IMR-90 (cell line): ENCODE measurements at regions not wholly inside any gene's neighbourhood (a gene's known extent, or its start where the extent isn't known, plus 50 kb on each side); places are given as distances from the start of the nearest gene placed in this dataset.

Experiments
- ATAC-seq: fragments of 200-7000 bp; cut with Tn5 transposase; 2 replicates; pipeline ENCODE4 v1.9.1; 2020; ENCODE audit warnings: low read depth, mild to moderate bottlenecking, moderate library complexity
- BruUV-seq: library from RNA; stranded (reverse); fragments of 400-500 nt; replicated peaks from 2 replicates; lab custom pipeline; 2021; lab: Mats Ljungman, UMichigan
- CTCF ChIA-PET: fragments of 300-600 bp; formaldehyde crosslinking; extraction: SDS; loops from one replicate; lab custom pipeline; 2021; ENCODE audit warnings: antibody characterized with exemption; lab: Yijun Ruan, JAX
- POLR2A ChIA-PET: fragments of 300-600 bp; sonication (Branson Sonifier 250); formaldehyde crosslinking; loops from one replicate; lab custom pipeline; 2022; ENCODE audit warnings: antibody characterized with exemption; ENCODE audit not compliant: unreplicated experiment; lab: Charles Lee
- DNase-seq: peaks from one replicate; pipeline ENCODE4 v3.0.0; 2013
- H2AFZ ChIP-seq: replicated peaks from 2 replicates; pipeline ENCODE3; 2013; ENCODE audit warnings: low read length, mild to moderate bottlenecking; ENCODE audit not compliant: poor library complexity
- H2AK5ac ChIP-seq: 2 replicates; pipeline ENCODE4 v1.6.1; 2013; ENCODE audit warnings: low read depth, low read length, inconsistent platforms
- H2AK9ac ChIP-seq: replicated peaks from 2 replicates; pipeline ENCODE3; 2013; ENCODE audit warnings: mild to moderate bottlenecking, low read depth, low read length, moderate library complexity; ENCODE audit not compliant: poor library complexity
- H2BK120ac ChIP-seq: 2 replicates; pipeline ENCODE4 v1.6.1; 2013; ENCODE audit warnings: low read depth, low read length, inconsistent platforms
- H2BK15ac ChIP-seq: 3 replicates; pipeline ENCODE4 v1.6.1; 2013; ENCODE audit warnings: low read depth, low read length, inconsistent platforms
- H2BK20ac ChIP-seq: 2 replicates; pipeline ENCODE4 v1.6.1; 2013; ENCODE audit warnings: low read depth, mild to moderate bottlenecking, inconsistent platforms, low read length, moderate library complexity
- H2BK5ac ChIP-seq: 2 replicates; pipeline ENCODE4 v1.6.1; 2013; ENCODE audit warnings: mild to moderate bottlenecking, low read depth, low read length, inconsistent platforms; ENCODE audit not compliant: poor library complexity, severe bottlenecking
- H3K14ac ChIP-seq: replicated peaks from 2 replicates; pipeline ENCODE4 v1.6.1; 2013; ENCODE audit warnings: low read depth, low read length, inconsistent platforms
- H3K18ac ChIP-seq: 2 replicates; pipeline ENCODE4 v1.6.1; 2013; ENCODE audit warnings: low read depth, low read length, control low read depth
- H3K23ac ChIP-seq: 2 replicates; pipeline ENCODE4 v1.6.1; 2013; ENCODE audit warnings: low read depth, low read length, inconsistent platforms
- H3K27ac ChIP-seq: 2 replicates; pipeline ENCODE4 v1.5.1; 2013; ENCODE audit warnings: mild to moderate bottlenecking, control low read depth, low read length; ENCODE audit not compliant: insufficient read depth
- H3K27me3 ChIP-seq: 2 replicates; pipeline ENCODE4 v1.6.1; 2013; ENCODE audit warnings: low read length; ENCODE audit not compliant: control insufficient read depth, insufficient read depth
- H3K36me3 ChIP-seq: 2 replicates; pipeline ENCODE4 v1.6.1; 2013; ENCODE audit warnings: low read length, mixed read lengths; ENCODE audit not compliant: control insufficient read depth, insufficient read depth
- H3K4ac ChIP-seq: 2 replicates; pipeline ENCODE4 v1.6.1; 2013; ENCODE audit warnings: low read depth, low read length, inconsistent platforms
- H3K4me1 ChIP-seq: 2 replicates; pipeline ENCODE4 v1.6.1; 2013; ENCODE audit warnings: low read length, mixed read lengths; ENCODE audit not compliant: control insufficient read depth, insufficient read depth
- H3K4me2 ChIP-seq: 2 replicates; pipeline ENCODE4 v1.6.1; 2013; ENCODE audit warnings: low read depth, mild to moderate bottlenecking, control low read depth, low read length, moderate library complexity
- H3K4me3 ChIP-seq: 2 replicates; pipeline ENCODE4 v1.5.1; 2013; ENCODE audit warnings: low read depth, mild to moderate bottlenecking, control low read depth, low read length, moderate library complexity; ENCODE audit not compliant: insufficient read depth
- H3K56ac ChIP-seq: 2 replicates; pipeline ENCODE4 v1.6.1; 2013; ENCODE audit warnings: low read length, inconsistent platforms; ENCODE audit not compliant: insufficient read depth; ENCODE audit errors: extremely low read depth
- H3K79me1 ChIP-seq, 2 experiments: 2 replicates each; pipeline ENCODE4 v1.6.1; 2013; ENCODE audit warnings: low read length in 2 of 2, inconsistent platforms in 1 of 2, low read depth in 1 of 2
- H3K9ac ChIP-seq: 2 replicates; pipeline ENCODE4 v1.6.1; 2013; ENCODE audit warnings: low read depth, low read length, control low read depth
- H3K9me1 ChIP-seq: 2 replicates; pipeline ENCODE4 v1.6.1; 2013; ENCODE audit warnings: low read length, inconsistent platforms; ENCODE audit not compliant: insufficient read depth
- H3K9me3 ChIP-seq: 2 replicates; pipeline ENCODE4 v1.6.1; 2013; ENCODE audit warnings: low read length; ENCODE audit not compliant: control insufficient read depth, insufficient read depth
- H4K20me1 ChIP-seq: 2 replicates; pipeline ENCODE4 v1.6.1; 2013; ENCODE audit warnings: low read length, inconsistent platforms; ENCODE audit not compliant: insufficient read depth
- H4K5ac ChIP-seq: 2 replicates; pipeline ENCODE4 v1.6.1; 2013; ENCODE audit warnings: mild to moderate bottlenecking, low read depth, low read length, control low read depth
- H4K8ac ChIP-seq, 2 experiments: 2 replicates each; pipeline ENCODE4 v1.6.1; 2013; ENCODE audit warnings: low read depth in 2 of 2, low read length in 2 of 2, control low read depth in 1 of 2, inconsistent platforms in 1 of 2
- H4K91ac ChIP-seq: 2 replicates; pipeline ENCODE4 v1.6.1; 2013; ENCODE audit warnings: low read depth, low read length, inconsistent platforms; ENCODE audit not compliant: insufficient read depth
- BHLHE40 ChIP-seq: fragments of 150-350 bp; IDR thresholded peaks from 2 replicates; pipeline ENCODE4 v1.6.1; 2016; ENCODE audit warnings: mild to moderate bottlenecking, low read depth, low read length
- CEBPB ChIP-seq: IDR thresholded peaks from 2 replicates; pipeline ENCODE4 v1.6.1; 2012; ENCODE audit warnings: low read depth, low read length, improper control_type of control experiment
- CHD1 ChIP-seq: IDR thresholded peaks from 2 replicates; pipeline ENCODE4 v1.6.1; 2012; ENCODE audit warnings: low read depth, low read length, improper control_type of control experiment
- CTCF ChIP-seq: conservative IDR thresholded peaks from 2 replicates; pipeline ENCODE4 v1.5.1; 2012; ENCODE audit warnings: mild to moderate bottlenecking, low read depth, low read length, improper control_type of control experiment
- ELK1 ChIP-seq: fragments of 150-350 bp; IDR thresholded peaks from 2 replicates; pipeline ENCODE4 v1.6.1; 2016; ENCODE audit warnings: low read depth, mild to moderate bottlenecking, low read length, moderate library complexity, borderline replicate concordance
- FOS ChIP-seq: fragments of 150-350 bp; IDR thresholded peaks from 2 replicates; pipeline ENCODE4 v1.6.1; 2016; ENCODE audit warnings: low read depth, low read length
- MAFK ChIP-seq: IDR thresholded peaks from 2 replicates; pipeline ENCODE4 v1.6.1; 2012; ENCODE audit warnings: low read depth, low read length, improper control_type of control experiment
- MAZ ChIP-seq: IDR thresholded peaks from 2 replicates; pipeline ENCODE4 v1.6.1; 2012; ENCODE audit warnings: low read depth, mild to moderate bottlenecking, low read length, improper control_type of control experiment, moderate library complexity, borderline replicate concordance
- MXI1 ChIP-seq: IDR thresholded peaks from 2 replicates; pipeline ENCODE4 v1.6.1; 2012; ENCODE audit warnings: low read depth, mild to moderate bottlenecking, low read length, moderate library complexity, borderline replicate concordance
- NFE2L2 ChIP-seq: fragments of 150-350 bp; IDR thresholded peaks from 2 replicates; pipeline ENCODE4 v1.6.1; 2016; ENCODE audit warnings: low read depth, mild to moderate bottlenecking, low read length
- POLR2A ChIP-seq: IDR thresholded peaks from 2 replicates; pipeline ENCODE4 v1.6.1; 2012; ENCODE audit warnings: mild to moderate bottlenecking, low read depth, low read length
- RAD21 ChIP-seq: IDR thresholded peaks from 2 replicates; pipeline ENCODE4 v1.6.1; 2012; ENCODE audit warnings: low read length, improper control_type of control experiment
- RCOR1 ChIP-seq: IDR thresholded peaks from 2 replicates; pipeline ENCODE4 v1.6.1; 2012; ENCODE audit warnings: mild to moderate bottlenecking, low read length, improper control_type of control experiment; ENCODE audit not compliant: insufficient replicate concordance
- RFX5 ChIP-seq: IDR thresholded peaks from 2 replicates; pipeline ENCODE4 v1.8.0; 2012; ENCODE audit warnings: low read depth, mild to moderate bottlenecking, low read length, moderate library complexity
- SMC3 ChIP-seq: fragments of 150-350 bp; IDR thresholded peaks from 2 replicates; pipeline ENCODE4 v1.6.1; 2016; ENCODE audit warnings: low read depth, mild to moderate bottlenecking, antibody characterized with exemption, low read length, moderate library complexity
- USF2 ChIP-seq: fragments of 150-350 bp; IDR thresholded peaks from 2 replicates; pipeline ENCODE4 v1.6.1; 2017; ENCODE audit warnings: mild to moderate bottlenecking, antibody characterized with exemption, low read length, low read depth
- WGBS, 2 experiments: methylation state at CpG; one replicate each; pipeline versions ENCODE4 v1.1.5 to v1.1.7; 2013; ENCODE audit warnings: missing lambda C conversion rate in 2 of 2; ENCODE audit not compliant: insufficient read length in 1 of 2; ENCODE audit errors: extremely low coverage in 2 of 2; 5-methylcytosine and 5-hydroxymethylcytosine counted together
- dilution Hi-C: fragments of 300-500 bp; cut with HindIII; formaldehyde crosslinking; loops from one replicate; pipeline ENCODE4 v1.14.3; 2018; ENCODE audit warnings: low sequenced_read_pairs; ENCODE audit not compliant: unreplicated experiment
- in situ Hi-C: fragments of 300-500 bp; cut with MboI; formaldehyde crosslinking; loops from 3 replicates; pipeline ENCODE4 v1.14.3; 2019; ENCODE audit warnings: low sequenced_read_pairs, inconsistent platforms, mixed read lengths
- intact Hi-C: fragments of 100-400 bp; cut with micrococcal nuclease; formaldehyde crosslinking; loops from 2 replicates; pipeline ENCODE4 v1.10.0; 2022

GRCh38 chr13:76552807-76553206 lies 333.4 kb downstream of the KCTD12 start:
- H3K4me2 ChIP-seq, result no peak overlapping the region
- H3K9me1 ChIP-seq, result no peaks in the 10 kb centered on the region
- H3K9me3 ChIP-seq, result no peaks in the 10 kb centered on the region
- WGBS, 2 experiments, result no CpG with 5 or more reads among the region's 1 CpG
- H3K27me3 ChIP-seq, result no peaks in the 10 kb centered on the region
- in situ Hi-C loops, result no loop called here
- H4K91ac ChIP-seq, result no peak overlapping the region
- dilution Hi-C loops, result no loop called here
- H3K4ac ChIP-seq, result no peak overlapping the region
- no peaks in the 10 kb centered on the region for H3K4me1 ChIP-seq
- intact Hi-C loops, result no loop called here
- DNase-seq, result no peak
- ChIA-PET CTCF (no interaction called here), POLR2A (no interaction called here)
- TF ChIP-seq POLR2A (no peak), USF2 (no peak), SMC3 (no peak), NFE2L2 (no peak), FOS (no peak), MXI1 (no peak), CTCF (no peak), RCOR1 (no peak), CEBPB (no peak), BHLHE40 (no peak), MAZ (no peak), MAFK (no peak), RAD21 (no peak), CHD1 (no peak), ELK1 (no peak), RFX5 (no peak)
- H2BK120ac ChIP-seq, result no peak overlapping the region
- no peak overlapping the region for H3K56ac ChIP-seq
- no peak for ATAC-seq
- no peak overlapping the region for H2AK9ac ChIP-seq
- H3K23ac ChIP-seq, result no peak overlapping the region
- no peak overlapping the region for H3K9ac ChIP-seq
- no peaks in the 10 kb centered on the region for H3K36me3 ChIP-seq
- no peak overlapping the region for H2AFZ ChIP-seq
- H2AK5ac ChIP-seq, result no peak overlapping the region
- no peak overlapping the region for H4K8ac ChIP-seq
- BruUV-seq, result no TSS peak
- H2BK15ac ChIP-seq, result no peak overlapping the region
- H3K79me1 ChIP-seq, result no peaks in the 10 kb centered on the region
- H3K4me3 ChIP-seq, result no peak overlapping the region
- no peak overlapping the region for H2BK5ac ChIP-seq
- no peak overlapping the region for H4K5ac ChIP-seq
- H4K20me1 ChIP-seq, result no peaks in the 10 kb centered on the region
- H3K14ac ChIP-seq, result no peak overlapping the region
- H3K18ac ChIP-seq, result no peak overlapping the region
- no peak overlapping the region for H3K27ac ChIP-seq
- no peak overlapping the region for H2BK20ac ChIP-seq
